K562 (cell line): ENCODE measurements at regions not wholly inside any gene's neighbourhood (a gene's known extent, or its start where the extent isn't known, plus 50 kb on each side); places are given as distances from the start of the nearest gene placed in this dataset.

Experiments used
- ATAC-seq: fragments of 200-7000 bp; cut with Tn5 transposase; 3 replicates; pipeline ENCODE4 v1.9.1; 2020; ENCODE audit warnings: moderate library complexity
- BruUV-seq: library from RNA; stranded (reverse); fragments of 400-500 nt; replicated peaks from 2 replicates; lab custom pipeline; 2021; lab: Mats Ljungman, UMichigan
- CTCF ChIA-PET: fragments of 300-600 bp; formaldehyde crosslinking; extraction: SDS; loops from one replicate; lab custom pipeline; 2021; ENCODE audit warnings: low intra/inter-chr PET ratio; lab: Yijun Ruan, JAX
- POLR2A ChIA-PET: fragments of 300-600, 350-650 bp; sonication (Branson Sonifier 250); formaldehyde crosslinking; extraction: SDS; loops from one replicate; lab custom pipeline; 2021; ENCODE audit warnings: antibody characterized with exemption, inconsistent platforms; lab: Yijun Ruan, JAX
- DNase-seq, 4 experiments: peaks; one replicate each; pipeline versions ENCODE4 v3.0.0 to v3.0.0-alpha.2; 2011 to 2018; ENCODE audit warnings: low spot score in 3 of 4, mixed read lengths in 3 of 4; ENCODE audit errors: extremely low read depth in 1 of 4
- FAIRE-seq: peaks from 2 replicates; lab custom pipeline; 2011; peaks lifted over from hg19 to GRCh38; lab: Jason Lieb, UNC
- H2AFZ ChIP-seq: 2 replicates; pipeline ENCODE4 v1.6.0; 2011; ENCODE audit warnings: low read depth, low read length, control low read depth, inconsistent platforms
- H3K27ac ChIP-seq: fragments of 200-600 bp; 3 replicates; pipeline ENCODE4 v1.8.0; 2011; ENCODE audit warnings: low read depth, mild to moderate bottlenecking, control low read depth, inconsistent platforms, low read length, moderate library complexity, mixed read lengths; ENCODE audit errors: extremely low read depth
- H3K27me3 ChIP-seq, 2 experiments: fragments of 300-600 bp in 1 of 2; 2 replicates in 1 of 2; 3 replicates in 1 of 2; pipeline versions ENCODE4 v1.6.0 to v1.8.0; 2011; ENCODE audit warnings: inconsistent platforms in 2 of 2, low read length in 2 of 2, mild to moderate bottlenecking in 1 of 2, mixed read lengths in 1 of 2, moderate library complexity in 1 of 2; ENCODE audit not compliant: control insufficient read depth in 2 of 2, insufficient read depth in 2 of 2
- H3K36me3 ChIP-seq: fragments of 300-600 bp; 3 replicates; pipeline ENCODE4 v1.8.0; 2011; ENCODE audit warnings: mild to moderate bottlenecking, low read length, inconsistent platforms; ENCODE audit not compliant: control insufficient read depth, insufficient read depth
- H3K4me1 ChIP-seq, 2 experiments: fragments of 200-600 bp in 1 of 2; replicated peaks in 1 of 2; 2 replicates in 1 of 2; 3 replicates in 1 of 2; pipeline versions ENCODE4 v1.5.1 to v1.8.0; 2011; ENCODE audit warnings: inconsistent platforms in 2 of 2, low read length in 2 of 2, mild to moderate bottlenecking in 1 of 2, mixed read lengths in 1 of 2, moderate library complexity in 1 of 2; ENCODE audit not compliant: control insufficient read depth in 2 of 2, insufficient read depth in 2 of 2
- H3K4me2 ChIP-seq: 2 replicates; pipeline ENCODE4 v1.6.1; 2011; ENCODE audit warnings: low read length, control low read depth, inconsistent platforms, mixed read lengths; ENCODE audit not compliant: insufficient read depth
- H3K4me3 ChIP-seq: fragments of 200-600 bp; sonication (generic), shearing (Covaris generic); 2 replicates; pipeline ENCODE4 v1.5.1; 2016; ENCODE audit warnings: control low read depth, inconsistent platforms
- H3K79me2 ChIP-seq: fragments of 200-600 bp; 3 replicates; pipeline ENCODE4 v1.8.0; 2011; ENCODE audit warnings: low read length, inconsistent platforms; ENCODE audit not compliant: control insufficient read depth, insufficient read depth
- H3K9ac ChIP-seq, 2 experiments: 2 replicates each; pipeline versions ENCODE4 v1.6.0 to v1.6.1; 2011; ENCODE audit warnings: low read depth in 2 of 2, low read length in 2 of 2, control low read depth in 1 of 2, inconsistent platforms in 1 of 2, mild to moderate bottlenecking in 1 of 2, mixed read lengths in 1 of 2; ENCODE audit not compliant: insufficient read depth in 1 of 2
- H3K9me1 ChIP-seq: one replicate; pipeline ENCODE4 v1.6.0; 2011; ENCODE audit warnings: inconsistent platforms, mild to moderate bottlenecking, low read length, moderate library complexity; ENCODE audit not compliant: control insufficient read depth, insufficient read depth
- H3K9me3 ChIP-seq: replicated peaks from 2 replicates; pipeline ENCODE4 v1.5.1; 2011; ENCODE audit warnings: low read depth, low read length, inconsistent platforms; ENCODE audit not compliant: control insufficient read depth, insufficient read depth
- H4K20me1 ChIP-seq: replicated peaks from 2 replicates; pipeline ENCODE4 v1.6.1; 2011; ENCODE audit warnings: low read length, inconsistent platforms, mixed read lengths; ENCODE audit not compliant: control insufficient read depth, insufficient read depth
- HDAC2 ChIP-seq: fragments of 450-650 bp; IDR thresholded peaks from 2 replicates; pipeline ENCODE4 v1.6.1; 2016; ENCODE audit warnings: mild to moderate bottlenecking
- HOXB6 ChIP-seq: fragments of 250-450 bp; sonication (Bioruptor Pico); IDR thresholded peaks from 2 replicates; pipeline ENCODE4 v1.5.1; 2022; ENCODE audit warnings: mild to moderate bottlenecking, borderline replicate concordance
- LEF1 ChIP-seq: fragments of 450-650 bp; IDR thresholded peaks from 2 replicates; pipeline ENCODE4 v1.6.1; 2016; ENCODE audit warnings: mild to moderate bottlenecking
- NFIC ChIP-seq: fragments of 450-650 bp; IDR thresholded peaks from 2 replicates; pipeline ENCODE4 v1.6.1; 2017; ENCODE audit warnings: mild to moderate bottlenecking, inconsistent platforms
- POLR3A ChIP-seq: IDR thresholded peaks from 2 replicates; pipeline ENCODE4 v1.6.1; 2011; ENCODE audit warnings: borderline replicate concordance, mild to moderate bottlenecking, moderate library complexity; ENCODE audit not compliant: insufficient read length, insufficient read depth; ENCODE audit errors: extremely low read depth
- SOX6 ChIP-seq: fragments of 450-650 bp; IDR thresholded peaks from 2 replicates; pipeline ENCODE4 v1.6.1; 2014; ENCODE audit warnings: mild to moderate bottlenecking
- STAT5A ChIP-seq: IDR thresholded peaks from 2 replicates; pipeline ENCODE4 v1.6.1; 2012; ENCODE audit warnings: low read length, inconsistent platforms, borderline replicate concordance
- ZNF143 ChIP-seq: sonication (generic); formaldehyde crosslinking; IDR thresholded peaks from 2 replicates; pipeline ENCODE4 v1.9.0; 2022; ENCODE audit warnings: mild to moderate bottlenecking, missing genetic modification reagents
- ZNF347 ChIP-seq: fragments of 450-650 bp; formaldehyde crosslinking; IDR thresholded peaks from 2 replicates; pipeline ENCODE4 v1.4.0; 2020; ENCODE audit warnings: low read depth, mild to moderate bottlenecking, moderate library complexity
- ZNF57 ChIP-seq: fragments of 450-650 bp; formaldehyde crosslinking; IDR thresholded peaks from 2 replicates; pipeline ENCODE4 v1.4.0; 2020; ENCODE audit warnings: mild to moderate bottlenecking, moderate library complexity
- WGBS: fragments of 100-300 bp; shearing (Covaris generic); methylation state at CpG from one replicate; pipeline ENCODE4 v1.1.6; 2016; ENCODE audit warnings: low coverage, mixed read lengths; ENCODE audit not compliant: insufficient coverage; ENCODE audit errors: missing lambda C conversion rate; 5-methylcytosine and 5-hydroxymethylcytosine counted together
- in situ Hi-C: fragments of 300-500 bp; cut with MboI; formaldehyde crosslinking; loops from 4 replicates; pipeline ENCODE4 v1.15.0; 2018; ENCODE audit warnings: inconsistent platforms, mixed read lengths
- intact Hi-C: fragments of 100-400 bp; cut with micrococcal nuclease; formaldehyde crosslinking; loops from 2 replicates; pipeline ENCODE4 v1.14.2; 2022
- TF ChIP-seq, protein P1 (sequence below): fragments of 450-650 bp; formaldehyde crosslinking; IDR thresholded peaks from 2 replicates; pipeline ENCODE4 v1.4.0; 2022; ENCODE audit warnings: missing genetic modification characterization
- TF ChIP-seq, protein P2 (sequence below): fragments of 450-650 bp; IDR thresholded peaks from 2 replicates; pipeline ENCODE4 v1.6.1; 2018; ENCODE audit warnings: mild to moderate bottlenecking, low read depth; ENCODE audit not compliant: partially characterized antibody
- TF ChIP-seq, protein P3 (sequence below): fragments of 450-650 bp; formaldehyde crosslinking; IDR thresholded peaks from 2 replicates; pipeline ENCODE4 v1.4.0; 2022; ENCODE audit warnings: missing genetic modification characterization

DNA sequence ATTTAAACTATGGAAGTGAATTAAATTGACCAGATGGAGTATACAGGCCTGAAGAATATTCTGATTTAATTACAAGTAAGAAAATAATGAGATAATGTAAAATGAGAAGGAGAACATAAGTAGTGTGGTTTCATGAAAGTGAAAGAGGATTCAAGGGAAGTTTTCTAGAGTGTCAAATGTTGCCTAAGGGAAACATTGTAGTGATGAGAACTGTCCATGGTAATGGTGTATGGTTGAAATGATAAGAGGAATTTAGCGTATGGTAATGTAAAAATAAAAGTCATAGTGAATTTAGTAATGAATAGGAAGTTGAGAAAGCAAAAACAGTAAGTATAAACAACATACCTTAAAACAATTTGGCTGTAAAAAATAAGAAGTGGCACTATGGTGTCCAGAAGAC, 1954.6 kb upstream of the FLRT2 start:
- no TSS peak for BruUV-seq
- Histone ChIP-seq H3K4me2 (no peak overlapping the region), H3K27me3 (no peaks in the 10 kb centered on the region), H3K4me3 (no peak overlapping the region), H3K4me1 (no peaks in the 10 kb centered on the region), H3K9me1 (no peaks in the 10 kb centered on the region), H3K9me3 (no peaks in the 10 kb centered on the region), H3K36me3 (no peaks in the 10 kb centered on the region), H3K27ac (no peak overlapping the region), H2AFZ (no peak overlapping the region), H3K9ac (no peak overlapping the region), H3K79me2 (no peaks in the 10 kb centered on the region), H4K20me1 (no peaks in the 10 kb centered on the region)
- intact Hi-C loops = no loop called here
- in situ Hi-C loops = no loop called here
- ChIA-PET CTCF (no interaction called here), POLR2A (no interaction called here)
- DNase-seq (no peak), FAIRE-seq (no peak), ATAC-seq (no peak)
- no peak for TF ChIP-seq NFIC
- TF ChIP-seq ZNF143 (CRISPR knock-in tag) = no peak
- no peak for TF ChIP-seq STAT5A
- no peak for TF ChIP-seq ZNF57 (CRISPR knock-in tag)
- TF ChIP-seq HOXB6 = no peak
- TF ChIP-seq POLR3A = no peak
- no peak for TF ChIP-seq ZNF347
- TF ChIP-seq, protein P1, sequence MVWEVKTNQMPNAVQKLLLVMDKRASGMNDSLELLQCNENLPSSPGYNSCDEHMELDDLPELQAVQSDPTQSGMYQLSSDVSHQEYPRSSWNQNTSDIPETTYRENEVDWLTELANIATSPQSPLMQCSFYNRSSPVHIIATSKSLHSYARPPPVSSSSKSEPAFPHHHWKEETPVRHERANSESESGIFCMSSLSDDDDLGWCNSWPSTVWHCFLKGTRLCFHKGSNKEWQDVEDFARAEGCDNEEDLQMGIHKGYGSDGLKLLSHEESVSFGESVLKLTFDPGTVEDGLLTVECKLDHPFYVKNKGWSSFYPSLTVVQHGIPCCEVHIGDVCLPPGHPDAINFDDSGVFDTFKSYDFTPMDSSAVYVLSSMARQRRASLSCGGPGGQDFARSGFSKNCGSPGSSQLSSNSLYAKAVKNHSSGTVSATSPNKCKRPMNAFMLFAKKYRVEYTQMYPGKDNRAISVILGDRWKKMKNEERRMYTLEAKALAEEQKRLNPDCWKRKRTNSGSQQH (CRISPR knock-in tag) = no peak
- TF ChIP-seq SOX6 = no peak
- TF ChIP-seq, protein P2, sequence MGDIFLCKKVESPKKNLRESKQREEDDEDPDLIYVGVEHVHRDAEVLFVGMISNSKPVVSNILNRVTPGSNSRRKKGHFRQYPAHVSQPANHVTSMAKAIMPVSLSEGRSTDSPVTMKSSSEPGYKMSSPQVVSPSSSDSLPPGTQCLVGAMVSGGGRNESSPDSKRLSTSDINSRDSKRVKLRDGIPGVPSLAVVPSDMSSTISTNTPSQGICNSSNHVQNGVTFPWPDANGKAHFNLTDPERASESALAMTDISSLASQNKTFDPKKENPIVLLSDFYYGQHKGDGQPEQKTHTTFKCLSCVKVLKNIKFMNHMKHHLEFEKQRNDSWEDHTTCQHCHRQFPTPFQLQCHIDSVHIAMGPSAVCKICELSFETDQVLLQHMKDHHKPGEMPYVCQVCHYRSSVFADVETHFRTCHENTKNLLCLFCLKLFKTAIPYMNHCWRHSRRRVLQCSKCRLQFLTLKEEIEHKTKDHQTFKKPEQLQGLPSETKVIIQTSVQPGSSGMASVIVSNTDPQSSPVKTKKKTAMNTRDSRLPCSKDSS = no peak
- TF ChIP-seq HDAC2 = no peak
- TF ChIP-seq, protein P3, sequence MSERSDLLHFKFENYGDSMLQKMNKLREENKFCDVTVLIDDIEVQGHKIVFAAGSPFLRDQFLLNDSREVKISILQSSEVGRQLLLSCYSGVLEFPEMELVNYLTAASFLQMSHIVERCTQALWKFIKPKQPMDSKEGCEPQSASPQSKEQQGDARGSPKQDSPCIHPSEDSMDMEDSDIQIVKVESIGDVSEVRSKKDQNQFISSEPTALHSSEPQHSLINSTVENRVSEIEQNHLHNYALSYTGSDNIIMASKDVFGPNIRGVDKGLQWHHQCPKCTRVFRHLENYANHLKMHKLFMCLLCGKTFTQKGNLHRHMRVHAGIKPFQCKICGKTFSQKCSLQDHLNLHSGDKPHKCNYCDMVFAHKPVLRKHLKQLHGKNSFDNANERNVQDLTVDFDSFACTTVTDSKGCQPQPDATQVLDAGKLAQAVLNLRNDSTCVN = no peak
- no peak for TF ChIP-seq LEF1
- 0% methylated on average over 1 of the region's 1 CpG for WGBS
